SK-N-SH (cell line): ENCODE measurements at regions not wholly inside any gene's neighbourhood (a gene's known extent, or its start where the extent isn't known, plus 50 kb on each side); places are given as distances from the start of the nearest gene placed in this dataset.
A peak's percentile ranks its signal among the peaks of the same experiment; 100 is the strongest.

Source experiments
- CTCF ChIA-PET: fragments of 300-600, 350-600 bp; formaldehyde crosslinking; extraction: SDS; loops from one replicate; lab custom pipeline; 2021; lab: Yijun Ruan, JAX
- POLR2A ChIA-PET: fragments of 350-600 bp; sonication (Branson Sonifier 250); formaldehyde crosslinking; extraction: SDS; loops from one replicate; lab custom pipeline; 2020; ENCODE audit warnings: antibody characterized with exemption, inconsistent platforms; lab: Yijun Ruan, JAX
- DNase-seq: peaks from one replicate; pipeline ENCODE4 v3.0.0; 2012
- H2AFZ ChIP-seq: fragments of 200-600 bp; sonication (generic); 2 replicates; pipeline ENCODE4 v1.8.1; 2016; ENCODE audit warnings: antibody characterized with exemption, mild to moderate bottlenecking, low read depth
- H3F3A ChIP-seq: fragments of 200-600 bp; sonication (generic); replicated peaks from 2 replicates; pipeline ENCODE3; 2016; ENCODE audit warnings: antibody characterized with exemption, mild to moderate bottlenecking; ENCODE audit not compliant: insufficient read depth
- H3K27ac ChIP-seq, 2 experiments: fragments of 200-500 bp in 1 of 2; fragments of 200-600 bp in 1 of 2; sonication (Bioruptor generic) in 1 of 2; sonication (generic), shearing (Covaris generic) in 1 of 2; 2 replicates each; pipeline versions ENCODE4 v1.5.1 to v1.6.1; 2014 to 2016; ENCODE audit warnings: low read depth in 2 of 2, inconsistent platforms in 1 of 2, low read length in 1 of 2, mild to moderate bottlenecking in 1 of 2, mixed read lengths in 1 of 2
- H3K27me3 ChIP-seq: fragments of 200-600 bp; sonication (generic), shearing (Covaris generic); 2 replicates; pipeline ENCODE4 v1.6.1; 2016; ENCODE audit warnings: mixed run types; ENCODE audit not compliant: insufficient read depth
- H3K36me3 ChIP-seq, 2 experiments: fragments of 200-500 bp in 1 of 2; fragments of 200-600 bp in 1 of 2; sonication (Bioruptor generic) in 1 of 2; sonication (generic) in 1 of 2; replicated peaks in 1 of 2; 2 replicates each; pipeline versions ENCODE3 to v1.5.1; 2014 to 2016; ENCODE audit warnings: low read length in 1 of 2, mild to moderate bottlenecking in 1 of 2; ENCODE audit not compliant: insufficient read depth in 2 of 2, control insufficient read depth in 1 of 2
- H3K4me1 ChIP-seq, 2 experiments: fragments of 200-500 bp in 1 of 2; fragments of 200-600 bp in 1 of 2; sonication (Bioruptor generic) in 1 of 2; sonication (generic), shearing (Covaris generic) in 1 of 2; 2 replicates each; pipeline versions ENCODE4 v1.5.1 to v1.6.1; 2014 to 2016; ENCODE audit warnings: low read depth in 1 of 2, low read length in 1 of 2, mixed run types in 1 of 2; ENCODE audit not compliant: insufficient read depth in 2 of 2, control insufficient read depth in 1 of 2
- H3K4me2 ChIP-seq: fragments of 200-600 bp; sonication (generic), shearing (Covaris generic); 2 replicates; pipeline ENCODE4 v1.6.1; 2017; ENCODE audit warnings: mixed run types
- H3K4me3 ChIP-seq, 2 experiments: fragments of 200-500 bp in 1 of 2; fragments of 200-600 bp in 1 of 2; sonication (Bioruptor generic) in 1 of 2; sonication (generic), shearing (Covaris generic) in 1 of 2; 2 replicates each; pipeline versions ENCODE4 v1.5.1 to v1.8.1; 2014 to 2016; ENCODE audit warnings: low read depth in 2 of 2, inconsistent platforms in 1 of 2, low read length in 1 of 2, mild to moderate bottlenecking in 1 of 2, mixed read lengths in 1 of 2, moderate library complexity in 1 of 2
- H3K79me2 ChIP-seq: fragments of 200-600 bp; sonication (generic); 2 replicates; pipeline ENCODE4 v1.8.1; 2017; ENCODE audit warnings: mild to moderate bottlenecking; ENCODE audit not compliant: insufficient read depth
- H3K9ac ChIP-seq: fragments of 200-600 bp; sonication (generic); 2 replicates; pipeline ENCODE4 v1.6.1; 2017; ENCODE audit warnings: mixed run types
- H3K9me2 ChIP-seq: fragments of 200-600 bp; sonication (generic); 2 replicates; pipeline ENCODE4 v1.6.1; 2017; ENCODE audit warnings: mixed run types
- H3K9me3 ChIP-seq: fragments of 200-600 bp; sonication (generic); 2 replicates; pipeline ENCODE4 v1.6.1; 2017; ENCODE audit warnings: mixed run types, mild to moderate bottlenecking, moderate library complexity
- H4K20me1 ChIP-seq: fragments of 200-600 bp; sonication (generic); 2 replicates; pipeline ENCODE4 v1.6.1; 2017; ENCODE audit warnings: mild to moderate bottlenecking, mixed run types; ENCODE audit not compliant: insufficient read depth
- CHD2 ChIP-seq: fragments of 150-350 bp; IDR thresholded peaks from 2 replicates; pipeline ENCODE4 v1.6.1; 2018; ENCODE audit warnings: low read length; ENCODE audit not compliant: partially characterized antibody
- EP300 ChIP-seq, 2 experiments: IDR thresholded peaks; 2 replicates each; pipeline versions ENCODE4 v1.4.0 to v1.6.1; 2012; ENCODE audit warnings: borderline replicate concordance in 1 of 2, low read depth in 1 of 2, low read length in 1 of 2
- FOSL2 ChIP-seq: IDR thresholded peaks from 2 replicates; pipeline ENCODE4 v1.4.0; 2012; ENCODE audit warnings: low read depth, mild to moderate bottlenecking, moderate library complexity, borderline replicate concordance
- FOXJ3 ChIP-seq: sonication (generic); formaldehyde crosslinking; IDR thresholded peaks from 2 replicates; pipeline ENCODE4 v1.5.1; 2020; ENCODE audit warnings: mild to moderate bottlenecking, missing genetic modification reagents
- FOXM1 ChIP-seq: IDR thresholded peaks from 2 replicates; pipeline ENCODE4 v1.4.0; 2012; ENCODE audit warnings: low read depth, mild to moderate bottlenecking
- GABPA ChIP-seq: IDR thresholded peaks from 2 replicates; pipeline ENCODE4 v1.4.0; 2012; ENCODE audit warnings: low read depth, mild to moderate bottlenecking
- GATA2 ChIP-seq: sonication (generic); formaldehyde crosslinking; IDR thresholded peaks from 2 replicates; pipeline ENCODE4 v1.5.0; 2020; ENCODE audit warnings: mild to moderate bottlenecking, missing genetic modification reagents
- JUND ChIP-seq: IDR thresholded peaks from 2 replicates; pipeline ENCODE4 v1.4.0; 2012
- MEF2A ChIP-seq: IDR thresholded peaks from 2 replicates; pipeline ENCODE4 v1.4.0; 2012; ENCODE audit warnings: low read depth, borderline replicate concordance
- MXI1 ChIP-seq: IDR thresholded peaks from 2 replicates; pipeline ENCODE4 v1.6.1; 2012; ENCODE audit warnings: mild to moderate bottlenecking, low read depth, low read length, improper control_type of control experiment
- NFIC ChIP-seq: IDR thresholded peaks from 2 replicates; pipeline ENCODE4 v1.4.0; 2012; ENCODE audit warnings: borderline replicate concordance
- NRF1 ChIP-seq: IDR thresholded peaks from 2 replicates; pipeline ENCODE4 v1.6.1; 2012; ENCODE audit warnings: low read depth, mild to moderate bottlenecking, low read length
- RAD21 ChIP-seq: IDR thresholded peaks from 2 replicates; pipeline ENCODE4 v1.6.1; 2012; ENCODE audit warnings: mild to moderate bottlenecking, low read length
- RCOR1 ChIP-seq: fragments of 150-350 bp; IDR thresholded peaks from 2 replicates; pipeline ENCODE4 v1.6.1; 2017; ENCODE audit warnings: antibody characterized with exemption, low read length
- RXRA ChIP-seq: IDR thresholded peaks from 2 replicates; pipeline ENCODE4 v1.4.0; 2012; ENCODE audit warnings: low read depth, mild to moderate bottlenecking, borderline replicate concordance
- SMC3 ChIP-seq: IDR thresholded peaks from 2 replicates; pipeline ENCODE4 v1.6.1; 2012; ENCODE audit warnings: low read depth, low read length, improper control_type of control experiment
- TAF1 ChIP-seq: IDR thresholded peaks from 2 replicates; pipeline ENCODE4 v1.6.1; 2012; ENCODE audit warnings: low read depth, mild to moderate bottlenecking, low read length, moderate library complexity, borderline replicate concordance
- TCF12 ChIP-seq: IDR thresholded peaks from 2 replicates; pipeline ENCODE4 v1.4.0; 2012
- TEAD4 ChIP-seq: IDR thresholded peaks from 2 replicates; pipeline ENCODE4 v1.4.0; 2012; ENCODE audit warnings: mild to moderate bottlenecking, borderline replicate concordance; ENCODE audit not compliant: insufficient read depth
- WGBS: methylation state at CpG from one replicate; pipeline ENCODE4 v1.1.6; 2017; ENCODE audit warnings: low lambda C conversion rate; 5-methylcytosine and 5-hydroxymethylcytosine counted together
- TF ChIP-seq, protein P1 (sequence below): fragments of 200-600 bp; sonication (generic); IDR thresholded peaks from 2 replicates; pipeline ENCODE4 v1.6.1; 2017; ENCODE audit warnings: antibody characterized with exemption, mild to moderate bottlenecking, moderate library complexity
- TF ChIP-seq, protein P2 (sequence below): IDR thresholded peaks from 2 replicates; pipeline ENCODE4 v1.4.0; 2012; ENCODE audit warnings: low read depth
- TF ChIP-seq, protein P3 (sequence below): fragments of 150-350 bp; IDR thresholded peaks from 2 replicates; pipeline ENCODE4 v1.6.1; 2016; ENCODE audit warnings: mild to moderate bottlenecking, low read depth, low read length
- TF ChIP-seq, protein P4 (sequence below): IDR thresholded peaks from 2 replicates; pipeline ENCODE4 v1.4.0; 2012; ENCODE audit warnings: low read depth, borderline replicate concordance
- TF ChIP-seq, protein P5 (sequence below): fragments of 150-350 bp; IDR thresholded peaks from 2 replicates; pipeline ENCODE4 v1.6.1; 2017; ENCODE audit warnings: antibody characterized with exemption, low read length, low read depth, borderline replicate concordance

DNA sequence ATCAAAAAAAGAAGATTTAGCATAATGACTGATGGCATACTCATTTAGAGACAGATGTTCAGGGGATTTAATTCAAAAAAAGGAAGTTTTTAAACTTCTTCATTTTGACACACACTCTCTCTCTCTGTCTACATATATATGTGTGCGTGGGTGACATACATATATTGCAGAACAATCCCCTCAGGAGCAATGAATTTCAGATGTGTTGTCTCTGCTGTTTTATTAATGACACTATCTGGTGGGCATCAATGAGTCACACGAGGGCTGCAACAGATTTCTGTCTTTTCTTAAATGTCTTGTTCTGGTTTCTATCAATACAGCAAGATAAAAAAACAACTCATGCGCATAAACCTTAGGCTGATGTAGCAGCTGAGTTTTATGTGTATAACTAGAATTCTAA, 123.5 kb upstream of the SLCO6A1 start (continued):
- TF ChIP-seq RAD21 (peak; percentile 19; the same call in 1 of the 2 replicates), FOXJ3 (CRISPR knock-in tag) (peak; percentile 93), GABPA (no peak)

DNA sequence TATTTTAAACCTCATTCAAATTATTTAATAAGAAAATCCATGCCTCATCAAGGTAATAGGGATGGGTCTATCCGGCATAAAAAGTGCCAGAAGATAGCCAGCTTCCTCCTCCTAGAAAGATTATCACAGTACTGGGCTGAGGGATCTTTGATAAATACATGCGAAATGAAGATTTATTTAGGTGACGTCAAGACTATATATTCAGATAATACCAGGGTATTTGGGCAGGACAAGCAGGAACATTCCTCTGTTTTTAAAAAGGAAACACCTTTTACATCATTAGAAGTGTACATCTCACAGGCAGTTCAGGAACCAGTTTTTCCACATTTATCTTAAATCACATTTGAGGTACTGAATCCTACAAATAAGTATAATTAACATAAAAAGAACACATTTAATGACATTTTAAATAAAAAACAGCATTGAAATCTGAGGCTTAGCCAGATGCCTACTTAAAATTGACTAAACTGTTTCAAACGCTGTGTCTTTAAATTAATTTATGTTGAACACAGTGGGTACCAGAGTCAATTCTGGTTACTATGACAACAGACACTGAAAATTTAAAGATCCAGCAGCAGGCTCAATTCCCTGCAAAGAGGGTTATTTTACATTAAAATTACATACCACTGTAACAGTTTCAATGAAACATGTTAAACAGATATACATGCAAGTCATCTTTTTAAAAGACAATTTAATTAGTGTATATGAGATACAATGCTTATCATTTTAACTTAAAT, 124.7 kb upstream of the SLCO6A1 start:
- Histone ChIP-seq H3K9me3 (no peaks in the 10 kb centered on the region), H3K79me2 (no peaks in the 10 kb centered on the region), H3K9ac (no peak overlapping the region), H3K4me3 (no peak overlapping the region), H3K36me3 (no peaks in the 10 kb centered on the region), H3K4me2 (no peak overlapping the region), H3K27ac (peak overlapping the region; percentile 58 to 93; a peak in 3 of 4 replicates), H4K20me1 (no peaks in the 10 kb centered on the region), H3F3A (peaks cover 14% of the 10 kb centered on the region), H2AFZ (no peak overlapping the region), H3K27me3 (no peaks in the 10 kb centered on the region), H3K4me1 (peaks cover 29 to 31% of the 10 kb centered on the region in 2 experiments), H3K9me2 (no peaks in the 10 kb centered on the region)
- TF ChIP-seq GABPA (no peak), MXI1 (peak; percentile 24; the same call in 1 of the 2 replicates), EP300 (IDR thresholded peaks at IDR 0.05; ENCODE audit: borderline replicate concordance in 1 of 2, low read depth in 1 of 2, low read length in 1 of 2) (peak in 1 of 2 experiments; percentile 34; a peak in 1 of 4 replicates), FOXM1 (no peak), CHD2 (no peak), FOXJ3 (CRISPR knock-in tag) (peak; percentile 55; the same call in 1 of the 2 replicates), SMC3 (no peak), JUND (no peak), RXRA (no peak), TEAD4 (no peak), NRF1 (no peak), GATA2 (CRISPR knock-in tag) (peak; percentile 56), RAD21 (peak; percentile 3; the same call in 1 of the 2 replicates), RCOR1 (no peak), TAF1 (no peak), NFIC (no peak), MEF2A (no peak), FOSL2 (no peak), TCF12 (no peak)
- TF ChIP-seq, protein P1, sequence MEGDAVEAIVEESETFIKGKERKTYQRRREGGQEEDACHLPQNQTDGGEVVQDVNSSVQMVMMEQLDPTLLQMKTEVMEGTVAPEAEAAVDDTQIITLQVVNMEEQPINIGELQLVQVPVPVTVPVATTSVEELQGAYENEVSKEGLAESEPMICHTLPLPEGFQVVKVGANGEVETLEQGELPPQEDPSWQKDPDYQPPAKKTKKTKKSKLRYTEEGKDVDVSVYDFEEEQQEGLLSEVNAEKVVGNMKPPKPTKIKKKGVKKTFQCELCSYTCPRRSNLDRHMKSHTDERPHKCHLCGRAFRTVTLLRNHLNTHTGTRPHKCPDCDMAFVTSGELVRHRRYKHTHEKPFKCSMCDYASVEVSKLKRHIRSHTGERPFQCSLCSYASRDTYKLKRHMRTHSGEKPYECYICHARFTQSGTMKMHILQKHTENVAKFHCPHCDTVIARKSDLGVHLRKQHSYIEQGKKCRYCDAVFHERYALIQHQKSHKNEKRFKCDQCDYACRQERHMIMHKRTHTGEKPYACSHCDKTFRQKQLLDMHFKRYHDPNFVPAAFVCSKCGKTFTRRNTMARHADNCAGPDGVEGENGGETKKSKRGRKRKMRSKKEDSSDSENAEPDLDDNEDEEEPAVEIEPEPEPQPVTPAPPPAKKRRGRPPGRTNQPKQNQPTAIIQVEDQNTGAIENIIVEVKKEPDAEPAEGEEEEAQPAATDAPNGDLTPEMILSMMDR = no peak
- TF ChIP-seq, protein P2, sequence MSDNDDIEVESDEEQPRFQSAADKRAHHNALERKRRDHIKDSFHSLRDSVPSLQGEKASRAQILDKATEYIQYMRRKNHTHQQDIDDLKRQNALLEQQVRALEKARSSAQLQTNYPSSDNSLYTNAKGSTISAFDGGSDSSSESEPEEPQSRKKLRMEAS = no peak
- TF ChIP-seq, protein P3, sequence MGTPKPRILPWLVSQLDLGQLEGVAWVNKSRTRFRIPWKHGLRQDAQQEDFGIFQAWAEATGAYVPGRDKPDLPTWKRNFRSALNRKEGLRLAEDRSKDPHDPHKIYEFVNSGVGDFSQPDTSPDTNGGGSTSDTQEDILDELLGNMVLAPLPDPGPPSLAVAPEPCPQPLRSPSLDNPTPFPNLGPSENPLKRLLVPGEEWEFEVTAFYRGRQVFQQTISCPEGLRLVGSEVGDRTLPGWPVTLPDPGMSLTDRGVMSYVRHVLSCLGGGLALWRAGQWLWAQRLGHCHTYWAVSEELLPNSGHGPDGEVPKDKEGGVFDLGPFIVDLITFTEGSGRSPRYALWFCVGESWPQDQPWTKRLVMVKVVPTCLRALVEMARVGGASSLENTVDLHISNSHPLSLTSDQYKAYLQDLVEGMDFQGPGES = no peak
- TF ChIP-seq, protein P4, sequence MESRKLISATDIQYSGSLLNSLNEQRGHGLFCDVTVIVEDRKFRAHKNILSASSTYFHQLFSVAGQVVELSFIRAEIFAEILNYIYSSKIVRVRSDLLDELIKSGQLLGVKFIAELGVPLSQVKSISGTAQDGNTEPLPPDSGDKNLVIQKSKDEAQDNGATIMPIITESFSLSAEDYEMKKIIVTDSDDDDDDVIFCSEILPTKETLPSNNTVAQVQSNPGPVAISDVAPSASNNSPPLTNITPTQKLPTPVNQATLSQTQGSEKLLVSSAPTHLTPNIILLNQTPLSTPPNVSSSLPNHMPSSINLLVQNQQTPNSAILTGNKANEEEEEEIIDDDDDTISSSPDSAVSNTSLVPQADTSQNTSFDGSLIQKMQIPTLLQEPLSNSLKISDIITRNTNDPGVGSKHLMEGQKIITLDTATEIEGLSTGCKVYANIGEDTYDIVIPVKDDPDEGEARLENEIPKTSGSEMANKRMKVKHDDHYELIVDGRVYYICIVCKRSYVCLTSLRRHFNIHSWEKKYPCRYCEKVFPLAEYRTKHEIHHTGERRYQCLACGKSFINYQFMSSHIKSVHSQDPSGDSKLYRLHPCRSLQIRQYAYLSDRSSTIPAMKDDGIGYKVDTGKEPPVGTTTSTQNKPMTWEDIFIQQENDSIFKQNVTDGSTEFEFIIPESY = no peak
- TF ChIP-seq, protein P5, sequence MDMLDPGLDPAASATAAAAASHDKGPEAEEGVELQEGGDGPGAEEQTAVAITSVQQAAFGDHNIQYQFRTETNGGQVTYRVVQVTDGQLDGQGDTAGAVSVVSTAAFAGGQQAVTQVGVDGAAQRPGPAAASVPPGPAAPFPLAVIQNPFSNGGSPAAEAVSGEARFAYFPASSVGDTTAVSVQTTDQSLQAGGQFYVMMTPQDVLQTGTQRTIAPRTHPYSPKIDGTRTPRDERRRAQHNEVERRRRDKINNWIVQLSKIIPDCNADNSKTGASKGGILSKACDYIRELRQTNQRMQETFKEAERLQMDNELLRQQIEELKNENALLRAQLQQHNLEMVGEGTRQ = no peak
- ChIA-PET CTCF (interaction anchor here (0.9 to 1.2 kb wide), 2 partner anchors 24 to 46 kb away, joined by 3 to 4 read pairs; no protein-coding TSS in a partner anchor), POLR2A (interaction anchor here (1.0 kb wide), 1 partner anchor 134 kb away, joined by 4 read pairs; no protein-coding TSS in a partner anchor)
- WGBS = 45% methylated on average over 4 of the region's 4 CpGs
- DNase-seq = peak; percentile 7
